ENCODE measurements at regions not wholly inside any gene's neighbourhood (a gene's known extent, or its start where the extent isn't known, plus 50 kb on each side); places are given as distances from the start of the nearest gene placed in this dataset.

DNA sequence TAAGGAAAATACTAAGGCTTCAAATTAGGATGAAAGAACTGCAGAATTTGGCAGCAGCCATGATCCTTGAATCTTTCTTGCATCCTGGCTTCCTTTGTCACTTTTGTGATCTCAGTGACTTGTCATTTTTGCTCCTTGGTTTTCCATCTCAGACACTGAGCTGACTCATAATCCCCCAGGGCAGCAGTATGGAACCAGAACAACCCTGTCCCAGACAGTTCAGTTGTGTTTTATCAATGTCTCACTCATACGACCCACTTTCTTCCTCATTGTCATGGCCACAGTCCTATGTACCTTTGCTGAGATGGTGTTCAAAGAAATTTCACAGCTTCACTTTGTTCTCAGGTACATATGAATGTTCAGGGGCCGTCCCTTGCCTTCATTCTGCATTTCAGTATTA is 488.5 kb upstream of the BTBD3 start:
- no peak for TF ChIP-seq SIN3A (IDR thresholded peaks at IDR 0.05; ENCODE audit: borderline replicate concordance, insufficient read depth, low read length)
- TF ChIP-seq POLR2AphosphoS5 (IDR thresholded peaks at IDR 0.05; ENCODE audit: low read depth, low read length): no peak
- TF ChIP-seq, protein P1, sequence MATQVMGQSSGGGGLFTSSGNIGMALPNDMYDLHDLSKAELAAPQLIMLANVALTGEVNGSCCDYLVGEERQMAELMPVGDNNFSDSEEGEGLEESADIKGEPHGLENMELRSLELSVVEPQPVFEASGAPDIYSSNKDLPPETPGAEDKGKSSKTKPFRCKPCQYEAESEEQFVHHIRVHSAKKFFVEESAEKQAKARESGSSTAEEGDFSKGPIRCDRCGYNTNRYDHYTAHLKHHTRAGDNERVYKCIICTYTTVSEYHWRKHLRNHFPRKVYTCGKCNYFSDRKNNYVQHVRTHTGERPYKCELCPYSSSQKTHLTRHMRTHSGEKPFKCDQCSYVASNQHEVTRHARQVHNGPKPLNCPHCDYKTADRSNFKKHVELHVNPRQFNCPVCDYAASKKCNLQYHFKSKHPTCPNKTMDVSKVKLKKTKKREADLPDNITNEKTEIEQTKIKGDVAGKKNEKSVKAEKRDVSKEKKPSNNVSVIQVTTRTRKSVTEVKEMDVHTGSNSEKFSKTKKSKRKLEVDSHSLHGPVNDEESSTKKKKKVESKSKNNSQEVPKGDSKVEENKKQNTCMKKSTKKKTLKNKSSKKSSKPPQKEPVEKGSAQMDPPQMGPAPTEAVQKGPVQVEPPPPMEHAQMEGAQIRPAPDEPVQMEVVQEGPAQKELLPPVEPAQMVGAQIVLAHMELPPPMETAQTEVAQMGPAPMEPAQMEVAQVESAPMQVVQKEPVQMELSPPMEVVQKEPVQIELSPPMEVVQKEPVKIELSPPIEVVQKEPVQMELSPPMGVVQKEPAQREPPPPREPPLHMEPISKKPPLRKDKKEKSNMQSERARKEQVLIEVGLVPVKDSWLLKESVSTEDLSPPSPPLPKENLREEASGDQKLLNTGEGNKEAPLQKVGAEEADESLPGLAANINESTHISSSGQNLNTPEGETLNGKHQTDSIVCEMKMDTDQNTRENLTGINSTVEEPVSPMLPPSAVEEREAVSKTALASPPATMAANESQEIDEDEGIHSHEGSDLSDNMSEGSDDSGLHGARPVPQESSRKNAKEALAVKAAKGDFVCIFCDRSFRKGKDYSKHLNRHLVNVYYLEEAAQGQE (IDR thresholded peaks at IDR 0.05; ENCODE audit: insufficient read depth in 1 of 2, low read depth in 2 of 2, low read length in 2 of 2): no peak
- no peak for TF ChIP-seq TAF1 (IDR thresholded peaks at IDR 0.05; ENCODE audit: borderline replicate concordance, insufficient read depth, low read length)
- no peak for TF ChIP-seq FOXP2 (optimal IDR thresholded peaks at IDR 0.05; ENCODE audit: borderline replicate concordance, extremely low read depth, extremely low read length, insufficient read depth)

DNA sequence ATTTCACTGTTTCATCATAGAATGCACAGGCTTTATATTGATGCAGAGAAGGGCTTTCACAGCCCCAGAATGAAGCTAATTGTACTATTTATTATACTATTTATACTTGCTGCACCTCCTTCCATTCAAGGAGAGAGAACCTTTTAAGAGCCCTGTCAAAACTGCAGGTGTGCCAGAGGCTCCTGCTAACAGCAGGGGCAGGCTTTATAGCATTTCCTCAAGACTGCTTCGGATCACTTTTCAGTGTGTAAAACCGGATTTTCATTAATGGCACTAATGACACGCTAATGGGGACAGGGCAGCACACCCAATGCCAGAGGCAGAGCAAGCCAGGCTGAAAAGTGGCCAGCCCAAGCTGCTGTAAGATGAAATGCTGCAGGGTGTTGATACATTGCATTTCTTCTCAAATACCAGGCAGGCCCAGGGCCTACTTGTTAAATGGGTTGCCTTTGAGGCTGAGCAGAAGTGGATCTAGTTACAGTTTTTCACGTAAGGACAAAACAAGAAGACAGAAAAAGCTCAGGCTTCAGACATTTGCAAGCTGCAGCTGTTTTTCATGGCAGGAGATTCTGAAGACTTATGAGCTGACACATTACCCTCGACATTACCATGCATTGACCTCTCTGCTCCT is 487.7 kb upstream of the BTBD3 start:
- TF ChIP-seq, protein P1 (IDR thresholded peaks at IDR 0.05; ENCODE audit: insufficient read depth in 1 of 2, low read depth in 2 of 2, low read length in 2 of 2): no peak
- no peak for TF ChIP-seq FOXP2 (optimal IDR thresholded peaks at IDR 0.05; ENCODE audit: borderline replicate concordance, extremely low read depth, extremely low read length, insufficient read depth)
- TF ChIP-seq POLR2AphosphoS5 (IDR thresholded peaks at IDR 0.05; ENCODE audit: low read depth, low read length): no peak
- TF ChIP-seq TAF1 (IDR thresholded peaks at IDR 0.05; ENCODE audit: borderline replicate concordance, insufficient read depth, low read length): no peak
- TF ChIP-seq SIN3A (IDR thresholded peaks at IDR 0.05; ENCODE audit: borderline replicate concordance, insufficient read depth, low read length): no peak

DNA sequence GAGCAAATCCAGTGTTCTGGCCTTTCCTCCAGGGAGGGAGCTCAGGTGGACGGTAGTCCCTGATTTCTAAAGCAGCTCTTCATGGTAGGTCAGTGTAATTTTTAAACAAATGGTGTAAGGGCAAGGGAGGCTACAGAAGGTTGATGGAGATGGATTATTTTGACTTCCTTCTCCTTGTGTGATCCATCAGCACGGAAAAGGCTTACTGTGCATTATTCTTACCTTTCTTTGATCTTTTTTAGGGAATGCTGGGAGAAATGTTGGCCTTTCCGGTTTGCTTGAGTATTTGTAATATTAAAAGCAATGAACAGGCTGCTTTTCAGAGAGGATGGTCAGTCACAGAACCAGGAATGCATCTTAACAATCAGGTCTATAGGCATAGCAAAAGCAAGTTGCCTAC is 487.0 kb upstream of the BTBD3 start:
- TF ChIP-seq POLR2AphosphoS5 (IDR thresholded peaks at IDR 0.05; ENCODE audit: low read depth, low read length): no peak
- TF ChIP-seq TAF1 (IDR thresholded peaks at IDR 0.05; ENCODE audit: borderline replicate concordance, insufficient read depth, low read length): no peak
- TF ChIP-seq FOXP2 (optimal IDR thresholded peaks at IDR 0.05; ENCODE audit: borderline replicate concordance, extremely low read depth, extremely low read length, insufficient read depth): no peak

DNA sequence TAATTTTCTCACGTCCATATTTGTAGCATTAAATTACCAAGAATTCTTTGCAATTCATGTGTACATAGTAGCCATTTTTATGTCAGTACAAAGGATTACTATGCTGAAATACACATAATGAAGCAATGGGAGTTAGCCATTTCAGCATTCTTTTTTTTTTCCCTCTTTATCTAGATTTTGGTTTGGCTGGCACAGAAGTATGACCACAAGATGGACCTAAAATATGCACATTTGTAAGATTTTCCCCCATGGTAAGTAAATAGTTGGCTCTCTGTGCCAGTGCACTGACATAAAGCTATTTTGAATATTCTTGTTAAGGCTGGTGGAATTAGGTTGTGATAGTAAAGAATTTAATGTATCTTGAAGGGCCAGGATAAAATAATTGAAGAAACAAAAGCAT is 486.1 kb upstream of the BTBD3 start:
- TF ChIP-seq TAF1 (IDR thresholded peaks at IDR 0.05; ENCODE audit: borderline replicate concordance, insufficient read depth, low read length) (no peak), FOXP2 (optimal IDR thresholded peaks at IDR 0.05; ENCODE audit: borderline replicate concordance, extremely low read depth, extremely low read length, insufficient read depth) (no peak), SIN3A (IDR thresholded peaks at IDR 0.05; ENCODE audit: borderline replicate concordance, insufficient read depth, low read length) (no peak)
- TF ChIP-seq, protein P1 (IDR thresholded peaks at IDR 0.05; ENCODE audit: insufficient read depth in 1 of 2, low read depth in 2 of 2, low read length in 2 of 2): no peak

DNA sequence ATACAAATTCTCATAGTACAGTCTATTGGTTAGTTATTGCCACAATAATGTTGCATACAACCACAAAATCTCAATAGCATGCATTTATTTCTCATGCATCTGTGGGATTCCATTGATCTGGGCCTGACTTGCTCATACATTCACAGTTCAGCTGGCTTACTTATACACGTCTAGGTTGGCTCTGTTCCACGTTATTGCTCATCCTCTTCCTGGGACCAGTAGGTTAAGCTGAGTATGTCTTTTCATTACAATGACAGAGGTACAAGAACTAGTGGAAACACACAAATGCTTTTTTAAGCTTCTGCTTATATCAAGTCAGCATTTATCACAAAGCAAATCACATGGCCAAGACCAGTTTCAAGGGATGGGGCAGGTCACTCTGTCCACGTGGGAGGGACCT is 485.3 kb upstream of the BTBD3 start:
- TF ChIP-seq TAF1 (IDR thresholded peaks at IDR 0.05; ENCODE audit: borderline replicate concordance, insufficient read depth, low read length) (no peak), SIN3A (IDR thresholded peaks at IDR 0.05; ENCODE audit: borderline replicate concordance, insufficient read depth, low read length) (no peak), POLR2AphosphoS5 (IDR thresholded peaks at IDR 0.05; ENCODE audit: low read depth, low read length) (no peak), FOXP2 (optimal IDR thresholded peaks at IDR 0.05; ENCODE audit: borderline replicate concordance, extremely low read depth, extremely low read length, insufficient read depth) (no peak)
- TF ChIP-seq, protein P1 (IDR thresholded peaks at IDR 0.05; ENCODE audit: insufficient read depth in 1 of 2, low read depth in 2 of 2, low read length in 2 of 2): no peak
